ENCODE measurements at regions not wholly inside any gene's neighbourhood (a gene's known extent, or its start where the extent isn't known, plus 50 kb on each side); places are given as distances from the start of the nearest gene placed in this dataset.
"Not testable (repeated sequence)": the region's sequence is repeated elsewhere in the genome, so short reads cannot be mapped to it uniquely, and the experiment has no call there.

GRCh38 chr4:160510928-160511327 lies 1408.0 kb downstream of the RAPGEF2 start:
- no peak for TF ChIP-seq CTCF (IDR thresholded peaks at IDR 0.05; ENCODE audit: borderline replicate concordance, control extremely low read depth, extremely low read depth, insufficient read depth, missing control alignments)
- in situ Hi-C loops (cut with MboI; ENCODE audit: low sequenced_read_pairs, unreplicated experiment): no loop called here
- DNase-seq (ENCODE audit: low spot score): no peak

- no peak for DNase-seq (ENCODE audit: low spot score)
- TF ChIP-seq CTCF (IDR thresholded peaks at IDR 0.05; ENCODE audit: borderline replicate concordance, control extremely low read depth, extremely low read depth, insufficient read depth, missing control alignments): no peak
- in situ Hi-C loops (cut with MboI; ENCODE audit: low sequenced_read_pairs, unreplicated experiment): no loop called here
Observed at GRCh38 chr4:160514126-160514525, 1411.2 kb downstream of the RAPGEF2 start.

GRCh38 chr4:160523231-160523630 lies 1420.4 kb downstream of the RAPGEF2 start:
- in situ Hi-C loops (cut with MboI; ENCODE audit: low sequenced_read_pairs, unreplicated experiment): no loop called here
- no peak for TF ChIP-seq CTCF (IDR thresholded peaks at IDR 0.05; ENCODE audit: borderline replicate concordance, control extremely low read depth, extremely low read depth, insufficient read depth, missing control alignments)
- no peak for DNase-seq (ENCODE audit: low spot score)

GRCh38 chr4:160537681-160538080 lies 1434.8 kb downstream of the RAPGEF2 start:
- TF ChIP-seq CTCF (IDR thresholded peaks at IDR 0.05; ENCODE audit: borderline replicate concordance, control extremely low read depth, extremely low read depth, insufficient read depth, missing control alignments): no peak
- in situ Hi-C loops (cut with MboI; ENCODE audit: low sequenced_read_pairs, unreplicated experiment): no loop called here
- no peak for DNase-seq (ENCODE audit: low spot score)

GRCh38 chr4:160546201-160546600 lies 1443.3 kb downstream of the RAPGEF2 start:
- no peak for DNase-seq (ENCODE audit: low spot score)
- in situ Hi-C loops (cut with MboI; ENCODE audit: low sequenced_read_pairs, unreplicated experiment): no loop called here
- no peak for TF ChIP-seq CTCF (IDR thresholded peaks at IDR 0.05; ENCODE audit: borderline replicate concordance, control extremely low read depth, extremely low read depth, insufficient read depth, missing control alignments)

- DNase-seq (ENCODE audit: low spot score); in situ Hi-C loops (cut with MboI; ENCODE audit: low sequenced_read_pairs, unreplicated experiment): not testable (repeated sequence)
Observed at GRCh38 chr4:160549951-160550519, 1447.2 kb downstream of the RAPGEF2 start.

GRCh38 chr4:160562661-160563060 lies 1459.8 kb downstream of the RAPGEF2 start:
- no peak for TF ChIP-seq CTCF (IDR thresholded peaks at IDR 0.05; ENCODE audit: borderline replicate concordance, control extremely low read depth, extremely low read depth, insufficient read depth, missing control alignments)
- in situ Hi-C loops (cut with MboI; ENCODE audit: low sequenced_read_pairs, unreplicated experiment): no loop called here
- no peak for DNase-seq (ENCODE audit: low spot score)

Data from GM13976 (cell line).